NCI-H2171 (cell line): ENCODE measurements at regions not wholly inside any gene's neighbourhood (a gene's known extent, or its start where the extent isn't known, plus 50 kb on each side); places are given as distances from the start of the nearest gene placed in this dataset.

ENCODE experiments used
- DNase-seq: peaks from one replicate; lab custom pipeline; 2025; lab: John Stamatoyannopoulos, UW

DNA sequence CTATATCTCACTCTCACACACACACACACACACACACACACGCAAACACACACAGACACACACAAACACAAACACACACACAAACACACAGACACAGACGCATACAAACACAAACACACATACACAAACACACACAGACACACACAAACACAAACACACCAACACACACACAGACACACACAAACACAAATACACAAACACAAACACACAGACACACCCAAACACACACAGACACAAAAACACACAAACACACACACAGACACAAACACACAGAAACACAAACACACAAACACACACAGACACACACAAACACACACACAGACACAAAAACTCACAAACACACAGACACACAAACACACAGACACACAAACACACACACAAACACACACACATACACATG, 329.0 kb downstream of the ZNF536 start:
- DNase-seq: no peak

DNA sequence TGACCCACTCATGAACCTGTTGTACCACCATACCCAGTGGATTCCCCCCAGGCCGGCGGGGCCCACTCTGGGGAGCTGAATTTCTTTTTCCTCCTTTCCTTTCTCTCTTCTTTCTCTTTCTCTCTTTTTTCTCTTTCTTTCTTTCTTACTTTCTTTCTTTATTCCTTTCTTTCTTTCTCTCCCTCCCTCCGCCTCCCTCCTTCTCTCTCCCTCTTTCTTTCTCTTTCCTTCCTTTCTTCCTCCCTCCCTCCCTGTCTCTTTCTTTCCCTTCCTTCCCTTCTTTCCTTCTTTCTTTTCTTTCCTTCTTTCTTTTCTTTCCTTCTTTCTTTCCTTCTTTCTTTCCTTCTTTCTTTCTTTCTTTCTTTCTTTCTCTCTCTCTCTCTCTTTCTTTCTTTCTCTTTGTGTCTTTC, 327.7 kb downstream of the ZNF536 start:
- DNase-seq: no peak

- DNase-seq: no peak
These were observed 324.3 kb downstream of the ZNF536 start for GRCh38 chr19:30696514-30696913.

GRCh38 chr19:30695171-30695875, 323.1 kb downstream of the ZNF536 start:
- no peak for DNase-seq

- DNase-seq: no peak
These were observed 322.1 kb downstream of the ZNF536 start for GRCh38 chr19:30694156-30694755.

GRCh38 chr19:30692879-30693503, 320.8 kb downstream of the ZNF536 start:
- peak; percentile 86 for DNase-seq

DNA sequence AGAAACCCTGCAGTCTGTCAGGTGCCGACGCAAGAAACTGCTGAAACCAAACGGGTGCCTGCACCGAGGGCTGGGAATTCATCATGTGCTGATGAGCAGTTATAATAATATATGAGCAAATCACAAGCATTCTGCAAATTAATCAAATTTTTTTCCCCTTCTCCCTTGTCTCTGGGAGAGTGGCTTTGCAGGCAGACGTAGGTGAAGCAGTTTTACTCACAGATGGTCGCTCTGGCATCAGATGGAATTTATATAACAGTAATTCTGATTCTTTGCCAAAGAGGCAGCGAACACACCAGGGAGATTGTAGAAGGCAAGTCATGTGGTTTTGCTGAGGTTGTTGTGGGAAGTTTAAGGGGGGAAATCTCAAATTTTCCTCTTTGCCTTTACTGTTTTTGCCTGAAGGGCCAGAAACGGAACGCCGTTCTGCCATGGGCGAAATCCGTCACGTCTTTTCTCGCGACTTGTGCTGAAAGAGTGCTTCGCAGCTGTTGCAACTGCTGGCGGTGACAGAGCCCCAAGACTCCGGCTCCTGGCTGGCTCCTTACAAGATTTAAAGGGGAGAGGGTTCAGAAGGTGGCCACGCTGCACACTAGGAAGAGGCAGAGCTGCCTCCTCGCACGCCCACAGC, 320.1 kb downstream of the ZNF536 start:
- DNase-seq: peak; percentile 65

- no peak for DNase-seq
These were observed 319.6 kb downstream of the ZNF536 start for GRCh38 chr19:30691819-30692166.

DNA sequence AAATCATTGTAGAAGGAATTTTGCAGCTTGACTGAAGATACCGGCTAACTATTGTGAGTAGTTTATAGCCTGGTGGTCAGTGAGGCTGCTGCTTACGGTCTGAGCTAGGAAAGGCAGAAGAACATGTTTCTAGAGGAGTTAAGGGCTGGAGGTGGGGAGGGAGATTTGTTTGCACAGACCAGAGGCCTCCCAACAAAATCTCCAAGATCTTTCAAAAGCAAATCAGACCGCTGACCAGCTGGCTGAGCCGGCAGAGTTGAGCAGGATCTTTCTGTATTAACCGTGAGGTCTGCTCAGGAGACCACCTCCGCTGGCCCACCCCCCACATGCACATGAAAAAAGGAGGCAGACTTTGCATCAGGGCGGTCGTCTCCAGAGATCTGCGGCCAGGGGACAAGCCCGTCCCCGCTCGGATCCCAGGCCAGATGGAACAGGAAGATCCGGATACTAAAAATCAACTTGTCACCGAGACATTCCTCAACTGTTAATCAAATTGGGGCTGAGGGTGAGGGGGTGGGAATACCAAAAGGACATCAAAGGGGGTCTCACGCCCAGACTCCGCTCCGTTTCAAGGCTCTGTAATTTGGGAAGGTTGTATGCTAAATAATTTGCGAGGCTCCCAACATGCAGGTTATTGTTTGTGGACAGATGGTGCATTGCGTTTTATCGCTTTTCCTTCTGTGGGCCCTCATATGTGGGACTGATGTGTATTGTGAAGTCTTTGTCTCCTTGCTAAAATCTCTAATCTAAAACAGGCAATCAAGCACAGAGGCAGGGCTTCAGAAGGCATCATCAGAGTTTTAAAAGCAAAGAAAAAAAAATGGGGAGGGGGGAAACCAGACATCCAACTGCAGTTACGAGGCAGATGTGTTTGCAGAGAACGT, 319.0 kb downstream of the ZNF536 start:
- peak; percentile 42 for DNase-seq

DNA sequence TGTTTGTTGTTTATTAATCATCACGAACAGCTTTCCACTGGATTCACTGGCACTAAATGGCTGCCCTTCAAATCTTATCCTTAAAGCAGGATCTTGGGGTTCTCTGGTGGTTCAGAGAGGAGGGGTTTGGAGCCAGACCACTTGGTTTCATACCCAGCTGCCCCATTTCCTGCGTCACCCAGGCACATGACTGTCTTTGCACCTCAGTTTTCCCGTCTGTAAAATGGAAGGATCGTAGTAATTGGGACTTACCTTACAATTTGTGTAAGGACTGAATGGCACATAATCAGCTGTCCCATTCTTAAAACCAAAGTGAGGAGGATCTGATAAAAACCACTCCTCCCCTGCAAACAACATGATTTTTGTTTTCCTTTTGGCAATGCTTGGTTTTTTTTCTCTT, 318.3 kb downstream of the ZNF536 start:
- no peak for DNase-seq

GRCh38 chr19:30689474-30689873, 317.3 kb downstream of the ZNF536 start:
- no peak for DNase-seq

DNA sequence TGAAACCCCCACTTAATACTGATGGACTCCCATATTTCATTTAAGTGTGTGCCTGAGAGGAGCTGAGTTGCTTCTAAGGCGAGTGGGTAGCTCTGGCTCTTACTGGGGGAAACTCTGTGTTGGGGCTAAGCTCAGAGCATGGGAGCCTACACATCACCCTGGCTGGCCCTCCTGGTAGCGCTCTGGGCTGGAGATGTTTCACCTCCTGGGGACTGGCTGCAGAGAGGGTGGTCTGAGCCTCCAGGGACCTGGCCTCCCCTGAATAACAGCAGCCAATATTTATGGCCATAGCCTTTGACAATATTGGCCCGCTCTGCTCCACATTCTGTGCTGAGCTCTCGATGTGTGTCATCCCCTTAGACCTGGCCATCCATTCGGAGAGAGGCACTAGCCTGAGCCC, 316.5 kb downstream of the ZNF536 start:
- DNase-seq: no peak

DNA sequence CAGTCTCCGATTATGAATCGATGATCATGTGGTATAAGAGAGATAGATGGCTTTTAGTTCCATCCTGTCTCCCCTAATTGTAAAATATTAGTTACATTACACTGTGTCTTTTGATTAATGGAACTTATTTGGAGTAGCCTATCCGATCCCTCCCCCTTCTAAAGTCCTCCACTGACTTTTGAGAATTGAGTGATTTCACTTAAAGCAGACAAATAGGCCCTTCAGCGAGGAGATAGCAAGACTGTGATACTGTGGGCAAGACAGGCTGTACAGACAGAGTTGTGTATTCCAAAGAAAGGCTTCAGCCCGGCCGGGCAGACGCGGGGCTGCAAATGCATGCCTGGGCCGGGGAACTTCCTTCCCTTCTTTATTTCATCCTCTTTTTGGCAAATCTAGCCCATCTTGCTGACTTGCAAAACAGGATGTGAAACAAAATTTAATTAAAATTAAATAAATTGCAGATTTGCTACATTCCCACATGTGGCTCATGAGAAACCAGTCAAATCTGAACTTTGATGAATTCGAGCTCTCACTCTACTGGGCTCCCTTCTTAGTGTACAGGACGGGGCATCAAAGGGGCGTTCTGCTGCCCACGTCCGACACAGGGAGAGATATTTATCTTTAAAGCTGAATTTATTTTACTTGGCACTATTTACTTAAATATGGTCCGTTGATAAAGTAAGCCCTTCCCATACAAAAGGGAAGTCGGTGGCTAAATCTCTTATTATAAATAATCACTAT, 314.8 kb downstream of the ZNF536 start:
- no peak for DNase-seq

GRCh38 chr19:30686176-30686820, 314.1 kb downstream of the ZNF536 start:
- peak; percentile 34 for DNase-seq

DNA sequence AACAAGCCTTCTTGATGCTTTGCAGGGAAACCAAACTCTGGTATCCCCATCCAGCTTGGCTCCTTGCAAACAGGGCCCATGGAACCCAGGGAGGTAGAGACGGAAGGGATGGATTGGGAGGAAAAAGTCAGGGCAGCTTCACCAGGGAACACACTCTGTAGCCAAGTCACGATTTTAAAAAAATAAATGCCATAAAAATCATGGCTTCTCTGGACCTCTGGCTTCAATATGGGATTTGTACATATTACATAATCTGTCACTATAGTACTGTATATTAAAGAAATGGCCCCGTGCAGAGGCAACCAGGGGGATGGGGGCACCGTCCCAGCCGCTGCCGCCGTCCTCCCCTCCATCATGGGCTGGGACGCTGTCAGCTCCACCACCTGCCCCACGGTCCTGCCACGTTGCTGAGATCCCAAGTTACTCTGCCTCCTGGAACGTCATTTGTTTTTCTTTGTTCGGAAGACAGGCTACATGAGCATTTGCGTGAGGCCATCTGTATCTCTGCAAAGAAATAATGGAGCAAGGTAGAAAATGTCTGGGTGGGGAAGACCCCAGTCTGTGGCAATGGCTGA, 313.3 kb downstream of the ZNF536 start:
- DNase-seq: no peak

DNA sequence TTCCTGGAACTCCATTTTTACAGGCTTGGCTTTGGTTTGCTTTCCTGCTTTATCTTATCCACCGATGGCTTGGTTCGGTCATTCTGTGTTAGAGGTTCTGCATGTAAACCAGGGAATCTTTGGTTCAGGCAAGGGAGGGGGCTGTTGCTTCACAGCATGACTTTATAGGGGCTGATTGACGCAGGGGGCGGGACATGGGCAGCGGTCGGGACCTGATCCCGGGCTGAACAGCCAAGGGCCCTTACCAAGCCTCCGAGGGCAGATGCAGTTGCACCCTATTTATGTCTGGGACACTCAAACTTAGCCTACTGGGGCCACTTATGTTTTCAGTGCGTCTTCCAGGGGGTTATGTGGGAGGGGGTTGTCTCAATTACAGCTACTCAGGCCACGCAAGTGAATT, 312.4 kb downstream of the ZNF536 start:
- no peak for DNase-seq

- DNase-seq: peak; percentile 86
These were observed 310.9 kb downstream of the ZNF536 start for GRCh38 chr19:30682999-30683536.

DNA sequence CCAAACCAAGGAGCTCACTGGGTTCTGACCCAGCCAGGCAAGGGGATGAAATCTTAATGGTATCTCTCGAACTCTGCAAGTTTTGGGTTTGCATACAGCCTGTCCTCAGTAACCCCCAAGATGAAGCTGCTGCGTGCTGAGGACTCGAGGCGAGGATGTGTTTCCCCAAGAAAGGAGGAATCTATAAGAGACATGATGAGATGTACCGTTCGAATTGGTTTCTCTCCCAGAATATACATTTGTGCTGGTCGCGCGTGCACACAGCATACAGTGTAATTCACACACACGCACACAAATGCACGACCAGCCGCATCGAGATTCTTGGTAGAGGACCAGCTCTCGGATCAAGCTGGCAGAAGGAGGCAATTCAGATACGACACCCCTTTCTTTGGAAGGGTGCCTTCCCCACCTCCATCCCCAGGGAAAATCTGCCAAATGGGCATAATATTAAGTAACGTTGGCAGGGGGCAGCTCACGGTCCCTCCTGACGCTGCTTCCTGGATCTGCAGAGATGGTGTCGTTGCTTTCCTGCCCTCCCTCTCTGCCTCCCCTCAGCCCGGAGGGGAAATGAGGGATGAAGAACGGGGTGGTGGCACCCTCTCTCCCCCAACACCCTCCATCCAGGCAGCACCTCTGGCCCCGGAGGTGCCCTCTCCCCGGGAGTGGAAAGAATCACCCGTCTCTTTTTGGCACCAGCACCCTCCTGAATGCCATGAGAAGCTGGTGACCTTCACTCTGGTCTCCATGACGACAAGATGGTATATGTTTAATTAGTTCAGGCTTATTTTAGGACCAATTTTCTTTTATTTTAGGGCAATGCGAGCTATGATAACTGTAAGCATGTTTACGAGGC, 310.2 kb downstream of the ZNF536 start:
- peak; percentile 40 for DNase-seq
